BLaER1 (cell line): ENCODE measurements at regions not wholly inside any gene's neighbourhood (a gene's known extent, or its start where the extent isn't known, plus 50 kb on each side); places are given as distances from the start of the nearest gene placed in this dataset.

Experiments used
- H3K27ac ChIP-seq: shearing (Covaris generic); formaldehyde crosslinking; 2 replicates; pipeline ENCODE4 v1.8.1; 2022
- H3K27me3 ChIP-seq: shearing (Covaris generic); formaldehyde crosslinking; 2 replicates; pipeline ENCODE4 v1.8.1; 2022
- H3K36me3 ChIP-seq: shearing (Covaris generic); formaldehyde crosslinking; 2 replicates; pipeline ENCODE4 v1.8.1; 2022
- H3K4me1 ChIP-seq: shearing (Covaris generic); formaldehyde crosslinking; 2 replicates; pipeline ENCODE4 v1.8.1; 2022
- H3K4me2 ChIP-seq: shearing (Covaris generic); formaldehyde crosslinking; 2 replicates; pipeline ENCODE4 v1.8.1; 2022
- H3K4me3 ChIP-seq: shearing (Covaris generic); formaldehyde crosslinking; 2 replicates; pipeline ENCODE4 v1.8.1; 2022
- H3K9ac ChIP-seq: shearing (Covaris generic); formaldehyde crosslinking; 2 replicates; pipeline ENCODE4 v1.8.1; 2022
- H3K9me3 ChIP-seq: shearing (Covaris generic); formaldehyde crosslinking; 2 replicates; pipeline ENCODE4 v1.8.1; 2022
- H4K20me1 ChIP-seq: shearing (Covaris generic); formaldehyde crosslinking; 2 replicates; pipeline ENCODE4 v1.8.1; 2022
- Cebpa-rat ChIP-seq: shearing (Covaris generic); IDR thresholded peaks from 2 replicates; pipeline ENCODE4 v1.8.1; 2022

DNA sequence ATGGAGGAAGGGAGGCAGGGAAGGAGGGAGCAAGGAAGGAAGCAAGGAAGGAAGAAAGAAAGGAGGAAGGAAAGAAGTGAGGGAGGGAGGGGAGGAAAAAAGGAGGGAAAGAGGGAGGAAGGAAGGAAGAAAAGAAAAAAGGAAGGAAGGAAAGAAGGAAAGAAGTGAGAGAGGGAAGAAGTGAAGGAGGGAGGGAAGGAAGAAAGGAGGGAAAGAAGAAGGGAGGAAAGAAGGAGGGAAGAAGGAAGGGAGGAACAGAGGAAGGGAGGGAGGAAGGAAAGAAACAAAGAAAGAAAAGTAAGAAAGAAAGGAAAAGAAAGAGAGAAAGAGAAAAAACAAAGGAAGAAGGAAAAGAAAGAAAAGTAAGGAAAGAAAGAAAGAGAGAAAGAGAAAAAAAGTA lies 183.0 kb upstream of the SLC24A5 start:
- H3K4me3 ChIP-seq, result no peak overlapping the region
- no peaks in the 10 kb centered on the region for H3K36me3 ChIP-seq
- H3K27ac ChIP-seq, result no peak overlapping the region
- H3K9me3 ChIP-seq, result no peaks in the 10 kb centered on the region
- H3K4me1 ChIP-seq, result no peaks in the 10 kb centered on the region
- no peak overlapping the region for H3K9ac ChIP-seq
- no peaks in the 10 kb centered on the region for H3K27me3 ChIP-seq
- no peaks in the 10 kb centered on the region for H4K20me1 ChIP-seq
- no peak overlapping the region for H3K4me2 ChIP-seq
- no peak for TF ChIP-seq Cebpa-rat

DNA sequence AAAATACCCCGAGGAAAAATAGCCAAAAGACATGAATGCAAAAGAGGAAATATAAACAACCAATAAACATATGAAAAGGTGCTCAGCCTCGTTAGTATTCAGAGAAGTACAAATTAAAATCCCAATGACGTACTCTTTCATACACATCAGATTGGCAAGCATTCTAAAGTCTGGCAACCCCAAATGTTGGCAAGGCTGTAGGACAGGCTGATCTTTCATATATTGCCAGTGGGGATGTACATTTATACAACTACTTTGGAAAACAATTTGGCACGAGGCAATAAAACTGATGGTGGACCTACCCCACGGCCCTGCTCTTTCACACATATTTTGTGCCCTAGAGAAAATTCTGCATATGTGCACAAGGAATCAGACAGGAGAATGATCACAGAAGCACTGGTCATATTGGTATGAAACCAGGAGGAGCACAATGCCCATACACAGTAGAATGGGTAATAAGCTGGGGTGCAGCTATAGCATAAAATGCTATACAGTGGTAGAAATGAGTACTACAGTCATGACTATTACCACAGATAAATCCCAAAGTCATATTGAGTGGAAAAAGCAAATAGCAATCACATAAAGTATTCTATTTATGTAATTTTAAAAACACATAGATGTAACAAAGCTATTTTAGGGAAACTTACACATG lies 176.0 kb upstream of the SLC24A5 start:
- Histone ChIP-seq H4K20me1 (no peaks in the 10 kb centered on the region), H3K9ac (no peak overlapping the region)

DNA sequence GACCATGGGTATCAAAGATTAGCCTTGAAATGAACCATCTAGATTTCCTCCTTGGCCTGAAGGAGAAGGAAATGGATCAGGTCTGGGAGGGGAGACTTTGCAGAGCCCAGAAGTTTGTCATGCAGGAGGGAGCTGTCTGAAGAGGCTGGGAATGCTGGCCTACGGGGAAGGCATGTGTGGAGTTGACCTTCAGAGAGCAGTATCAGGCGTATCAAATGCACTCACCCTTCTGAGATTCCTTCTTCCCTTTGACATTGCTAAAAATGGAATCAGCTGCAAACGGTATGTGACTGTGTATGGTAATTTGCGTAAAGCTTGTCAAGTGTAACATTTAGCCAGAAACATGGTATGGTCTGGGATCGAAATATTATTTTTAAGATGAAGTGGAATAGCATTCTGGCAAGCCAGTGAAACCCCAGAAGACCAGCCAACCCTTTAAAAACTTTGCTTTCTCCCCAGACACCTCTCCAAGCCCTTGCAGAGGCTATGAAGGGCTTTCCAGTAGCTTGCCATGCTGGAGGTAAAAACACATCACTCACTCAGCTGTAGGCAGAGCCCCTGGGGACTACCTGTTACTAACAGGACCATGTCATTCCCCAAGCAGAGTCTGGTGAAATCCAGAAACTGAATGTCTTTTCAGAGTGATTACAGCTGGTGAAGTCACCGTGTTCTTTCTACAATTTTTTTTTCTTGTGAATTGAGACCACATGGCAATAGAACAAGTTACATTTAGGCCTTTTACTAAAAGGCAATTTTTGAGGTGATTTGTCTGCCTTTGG lies 174.7 kb upstream of the SLC24A5 start:
- Histone ChIP-seq H3K4me2 (no peak overlapping the region), H3K27ac (no peak overlapping the region), H3K9me3 (no peaks in the 10 kb centered on the region), H3K9ac (no peak overlapping the region), H3K36me3 (no peaks in the 10 kb centered on the region), H3K4me3 (no peak overlapping the region), H3K27me3 (no peaks in the 10 kb centered on the region), H4K20me1 (no peaks in the 10 kb centered on the region), H3K4me1 (no peaks in the 10 kb centered on the region; the same call in 1 of the 2 replicates)
- TF ChIP-seq Cebpa-rat, result no peak

More for the DNA sequence above, 176.0 kb upstream of the SLC24A5 start:
- no peaks in the 10 kb centered on the region for H3K27me3 ChIP-seq
- H3K4me1 ChIP-seq, result no peaks in the 10 kb centered on the region; the same call in 1 of the 2 replicates
- H3K4me2 ChIP-seq, result no peak overlapping the region
- no peaks in the 10 kb centered on the region for H3K36me3 ChIP-seq
- no peak for TF ChIP-seq Cebpa-rat
- no peak overlapping the region for H3K4me3 ChIP-seq
- H3K9me3 ChIP-seq, result no peaks in the 10 kb centered on the region
- no peak overlapping the region for H3K27ac ChIP-seq

DNA sequence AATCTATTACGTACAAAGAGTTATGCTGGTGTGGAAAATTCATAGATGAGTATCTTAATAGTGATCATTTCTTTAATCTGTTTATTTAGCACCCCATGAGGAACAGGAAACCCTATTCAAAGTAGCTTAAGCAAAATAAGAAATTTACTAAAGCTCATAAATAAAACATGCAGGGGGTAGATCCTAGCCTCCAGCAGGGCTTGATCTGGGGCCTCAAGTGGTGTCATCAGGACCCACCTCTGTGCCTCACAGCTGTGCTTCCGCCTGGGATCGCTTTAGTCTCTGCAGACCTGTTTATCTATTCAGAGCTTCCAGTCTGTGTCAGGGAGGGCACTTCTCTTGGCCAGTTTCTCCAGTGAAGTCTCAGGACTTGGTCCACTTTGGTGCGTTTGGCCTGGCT lies 171.0 kb upstream of the SLC24A5 start:
- H3K27ac ChIP-seq, result no peak overlapping the region
- H3K36me3 ChIP-seq, result no peaks in the 10 kb centered on the region
- no peaks in the 10 kb centered on the region; the same call in 1 of the 2 replicates for H3K4me1 ChIP-seq
- H4K20me1 ChIP-seq, result no peaks in the 10 kb centered on the region
- no peak for TF ChIP-seq Cebpa-rat
- H3K27me3 ChIP-seq, result no peaks in the 10 kb centered on the region
- H3K9ac ChIP-seq, result no peak overlapping the region
- no peak overlapping the region for H3K4me2 ChIP-seq
- H3K4me3 ChIP-seq, result no peak overlapping the region
- H3K9me3 ChIP-seq, result no peaks in the 10 kb centered on the region

DNA sequence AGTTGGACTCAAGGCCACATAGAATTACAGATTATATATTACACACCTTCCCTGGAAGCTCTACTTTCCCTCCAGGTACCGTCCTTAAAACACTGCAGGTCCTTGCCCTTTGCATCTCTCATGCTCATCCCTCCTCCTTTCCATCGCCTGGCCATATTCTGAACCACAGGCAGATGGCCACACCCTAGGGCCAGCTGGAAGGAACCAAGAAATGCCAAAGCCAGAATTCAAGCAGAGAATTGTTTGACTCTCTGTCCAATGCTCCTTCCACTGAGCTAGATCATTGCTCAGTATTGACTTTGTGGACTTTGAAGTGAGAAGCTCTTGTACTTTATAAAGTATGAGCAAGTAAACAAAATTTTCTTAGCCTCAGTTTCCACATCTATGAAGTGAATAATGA lies 170.3 kb upstream of the SLC24A5 start:
- no peak overlapping the region for H3K4me3 ChIP-seq
- no peak overlapping the region for H3K9ac ChIP-seq
- no peak for TF ChIP-seq Cebpa-rat
- H3K27me3 ChIP-seq, result no peaks in the 10 kb centered on the region
- H3K36me3 ChIP-seq, result no peaks in the 10 kb centered on the region
- no peaks in the 10 kb centered on the region; the same call in 1 of the 2 replicates for H3K4me1 ChIP-seq
- H3K27ac ChIP-seq, result no peak overlapping the region
- no peak overlapping the region for H3K4me2 ChIP-seq
- H4K20me1 ChIP-seq, result no peaks in the 10 kb centered on the region
- no peaks in the 10 kb centered on the region for H3K9me3 ChIP-seq

DNA sequence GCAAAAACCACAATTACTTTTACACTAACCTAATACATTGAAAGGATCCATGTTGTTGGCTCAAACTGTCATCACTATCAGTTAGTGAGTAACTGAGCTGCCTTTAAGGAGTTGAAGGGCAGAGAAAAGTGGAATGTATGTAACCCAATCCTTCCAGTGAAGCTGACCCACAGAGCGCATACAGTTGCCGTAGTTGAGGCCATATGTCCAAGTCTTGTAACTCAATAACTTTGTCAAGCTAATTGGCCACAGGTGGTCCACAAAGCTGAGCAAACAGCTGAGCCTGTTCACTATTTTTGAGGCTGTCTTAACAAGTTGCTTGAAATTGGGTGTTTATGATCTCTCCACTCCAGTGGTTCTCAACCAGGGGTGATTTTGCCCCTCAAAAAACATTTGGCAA lies 169.0 kb upstream of the SLC24A5 start:
- Histone ChIP-seq H3K27ac (no peak overlapping the region), H3K4me3 (no peak overlapping the region), H3K4me1 (no peaks in the 10 kb centered on the region), H3K4me2 (no peak overlapping the region), H3K27me3 (no peaks in the 10 kb centered on the region), H3K36me3 (no peaks in the 10 kb centered on the region), H3K9ac (no peak overlapping the region), H3K9me3 (no peaks in the 10 kb centered on the region), H4K20me1 (no peaks in the 10 kb centered on the region)
- no peak for TF ChIP-seq Cebpa-rat

DNA sequence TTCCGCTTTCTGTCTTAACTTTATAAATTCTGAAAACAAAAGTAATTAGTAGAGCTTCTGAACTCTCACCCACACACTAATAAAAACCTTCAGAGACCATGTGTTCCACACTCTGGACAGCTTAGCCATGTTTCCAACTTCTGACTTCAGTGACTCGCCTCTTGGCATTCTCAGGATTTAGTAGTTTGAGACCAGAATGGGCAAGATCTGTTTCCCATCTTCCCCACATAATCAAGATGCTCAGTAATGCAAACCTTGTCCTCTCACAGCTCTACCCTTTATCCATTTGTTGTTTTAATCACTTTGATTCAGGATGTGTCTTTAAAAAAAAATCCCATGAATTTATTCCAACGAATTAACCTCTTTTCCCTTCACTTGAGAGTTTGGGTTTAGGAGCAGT lies 166.6 kb upstream of the SLC24A5 start:
- no peaks in the 10 kb centered on the region for H3K27me3 ChIP-seq
- H3K36me3 ChIP-seq, result no peaks in the 10 kb centered on the region
- no peak for TF ChIP-seq Cebpa-rat
- no peaks in the 10 kb centered on the region for H4K20me1 ChIP-seq
- no peak overlapping the region for H3K4me3 ChIP-seq
- no peaks in the 10 kb centered on the region for H3K9me3 ChIP-seq
- H3K9ac ChIP-seq, result no peak overlapping the region
- H3K27ac ChIP-seq, result no peak overlapping the region
- no peaks in the 10 kb centered on the region for H3K4me1 ChIP-seq
- no peak overlapping the region for H3K4me2 ChIP-seq

DNA sequence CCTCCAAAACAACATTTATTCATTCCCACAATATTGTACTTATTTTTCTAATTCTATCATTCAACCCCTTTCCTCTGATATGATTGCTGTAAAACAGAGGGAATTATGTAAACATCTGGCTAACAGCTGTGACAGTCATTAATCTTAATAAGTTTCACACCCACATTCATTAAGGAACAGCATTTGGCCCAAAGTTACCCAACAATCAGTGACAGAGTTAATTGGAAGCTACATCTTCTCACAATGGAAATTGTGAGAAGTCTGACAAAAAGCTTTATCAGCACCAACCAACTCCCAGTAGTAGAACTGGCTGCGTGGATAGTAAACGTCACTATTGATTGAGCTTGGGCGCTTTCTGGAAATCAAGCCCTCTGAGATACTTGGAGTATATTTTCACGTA lies 165.8 kb upstream of the SLC24A5 start:
- no peak overlapping the region for H3K4me2 ChIP-seq
- H3K27ac ChIP-seq, result no peak overlapping the region
- H3K4me3 ChIP-seq, result no peak overlapping the region
- H3K36me3 ChIP-seq, result no peaks in the 10 kb centered on the region
- no peaks in the 10 kb centered on the region for H3K4me1 ChIP-seq
- H3K9me3 ChIP-seq, result no peaks in the 10 kb centered on the region
- H3K9ac ChIP-seq, result no peak overlapping the region
- TF ChIP-seq Cebpa-rat, result no peak
- no peaks in the 10 kb centered on the region for H4K20me1 ChIP-seq
- H3K27me3 ChIP-seq, result no peaks in the 10 kb centered on the region

DNA sequence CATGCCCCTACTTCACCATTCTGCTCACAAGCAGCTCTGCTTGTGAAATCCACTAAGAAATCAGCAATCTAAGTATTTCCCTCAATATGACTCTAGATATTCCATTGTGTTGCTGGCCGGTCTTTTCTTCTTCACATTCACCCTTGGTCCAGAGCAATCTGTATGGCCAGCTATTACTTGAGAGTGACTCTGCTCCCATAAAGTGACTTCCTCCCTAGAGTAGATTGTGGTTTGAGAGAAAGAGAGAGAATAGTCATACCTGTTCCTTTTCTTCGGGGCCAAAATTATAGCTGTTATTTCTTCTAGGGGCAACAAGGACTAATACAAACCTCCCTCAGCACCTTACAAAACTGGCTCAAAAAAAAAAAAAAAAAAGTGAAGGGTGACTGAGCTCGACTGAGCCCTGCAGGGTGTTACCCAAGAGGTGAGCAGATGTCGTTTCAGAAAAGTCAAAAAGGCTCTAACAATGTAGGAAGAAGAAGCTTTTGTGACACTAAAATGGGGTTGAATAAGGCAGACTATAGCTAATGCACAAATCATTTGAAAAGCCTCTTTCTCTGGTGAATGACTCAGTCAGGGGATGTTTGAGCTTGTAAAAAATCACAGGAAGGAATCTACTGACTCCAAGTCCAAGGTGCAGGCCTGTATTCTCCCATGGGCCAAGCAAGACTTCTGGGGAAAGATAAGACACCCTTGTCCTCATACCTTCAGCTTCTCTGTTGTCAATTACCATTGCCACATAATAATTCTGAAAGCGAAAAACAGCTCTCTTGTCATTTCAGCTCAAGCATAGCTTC lies 161.0 kb upstream of the SLC24A5 start:
- no peaks in the 10 kb centered on the region for H3K4me1 ChIP-seq
- H3K27ac ChIP-seq, result no peak overlapping the region
- no peaks in the 10 kb centered on the region for H3K27me3 ChIP-seq
- H3K4me2 ChIP-seq, result no peak overlapping the region
- H3K9ac ChIP-seq, result no peak overlapping the region
- no peak for TF ChIP-seq Cebpa-rat
- H3K36me3 ChIP-seq, result no peaks in the 10 kb centered on the region
- no peaks in the 10 kb centered on the region for H3K9me3 ChIP-seq
- H4K20me1 ChIP-seq, result no peaks in the 10 kb centered on the region
- H3K4me3 ChIP-seq, result no peak overlapping the region
